ENCODE measurements at regions not wholly inside any gene's neighbourhood (a gene's known extent, or its start where the extent isn't known, plus 50 kb on each side); places are given as distances from the start of the nearest gene placed in this dataset.
"Not testable (repeated sequence)": the region's sequence is repeated elsewhere in the genome, so short reads cannot be mapped to it uniquely, and the experiment has no call there.

DNA sequence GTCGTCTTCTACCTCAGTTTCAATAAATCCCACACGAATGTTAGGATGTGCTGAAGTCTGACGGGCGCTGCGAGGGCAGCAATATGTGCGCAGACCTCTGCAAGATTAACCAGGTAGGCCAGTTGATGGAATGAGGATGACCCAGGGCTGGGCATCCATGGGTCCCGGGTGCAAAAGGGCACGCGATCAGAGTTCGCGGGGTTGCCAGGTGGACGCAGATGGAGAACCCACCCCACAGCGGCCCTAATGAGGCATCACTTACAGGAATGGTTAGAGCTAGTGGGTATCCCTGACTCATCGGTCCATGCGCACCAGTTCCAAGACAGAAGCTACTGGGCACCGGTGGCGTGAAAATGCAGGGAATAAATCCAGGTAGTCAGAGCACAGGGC is 2116.0 kb downstream of the TP53TG3F start:
- no peaks in the 10 kb centered on the region for H3K36me3 ChIP-seq
- H3K27me3 ChIP-seq = no peaks in the 10 kb centered on the region
- TF ChIP-seq POLR2A (IDR thresholded peaks at IDR 0.05) (no peak), EP300 (IDR thresholded peaks at IDR 0.05) (no peak), CTCF (IDR thresholded peaks at IDR 0.05) (no peak)
- no peak overlapping the region for H3K4me3 ChIP-seq
- intact Hi-C loops (cut with DNase I) = no loop called here
- H3K27ac ChIP-seq = no peak overlapping the region
- WGBS, 3 donors = 77 to 82% (median 78%) methylated on average over 17 of the region's 17 CpGs
- H3K9me3 ChIP-seq = peaks cover 0 to 6% of the 10 kb centered on the region in 2 donors
- H3K4me1 ChIP-seq (ENCODE audit: insufficient read depth) = no peaks in the 10 kb centered on the region
- DNase-seq = no peak

DNA sequence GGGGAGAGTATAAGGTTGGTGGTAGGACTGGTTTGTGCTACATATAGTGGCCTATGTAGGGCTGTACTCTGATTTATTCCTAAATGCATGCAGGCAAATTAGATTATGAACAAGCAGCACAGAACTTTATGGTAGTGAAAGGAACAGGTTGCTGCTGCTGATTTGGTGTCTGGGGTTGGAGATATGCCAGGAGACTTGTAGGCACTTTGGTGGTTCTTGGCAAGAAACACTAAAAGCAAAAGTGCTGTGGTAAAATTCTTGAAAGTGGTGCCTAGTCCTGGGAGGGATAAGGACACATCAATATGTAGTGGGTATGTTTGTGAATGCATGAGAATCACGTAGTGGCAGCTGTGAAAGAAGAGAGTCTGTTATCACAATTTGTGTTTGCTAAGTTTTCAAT is 2126.0 kb downstream of the TP53TG3F start:
- H3K27ac ChIP-seq = no peak overlapping the region
- no peak overlapping the region for H3K4me3 ChIP-seq
- TF ChIP-seq CTCF (IDR thresholded peaks at IDR 0.05) = no peak
- TF ChIP-seq EP300 (IDR thresholded peaks at IDR 0.05) = no peak
- TF ChIP-seq POLR2A (IDR thresholded peaks at IDR 0.05) = no peak
- no peaks in the 10 kb centered on the region for H3K4me1 ChIP-seq (ENCODE audit: insufficient read depth)
- no peaks in the 10 kb centered on the region for H3K36me3 ChIP-seq
- no peaks in the 10 kb centered on the region for H3K27me3 ChIP-seq
- no peak for DNase-seq
- 23 to 26% (median 25%) methylated on average over 1 of the region's 1 CpG for WGBS, 3 donors
- peaks cover 0 to 5% of the 10 kb centered on the region in 2 donors for H3K9me3 ChIP-seq
- intact Hi-C loops (cut with DNase I) = no loop called here

- 59 to 65% (median 65%) methylated on average over 7 of the region's 7 CpGs for WGBS, 3 donors
- H3K27ac ChIP-seq; H3K4me1 ChIP-seq (ENCODE audit: insufficient read depth); DNase-seq; H3K9me3 ChIP-seq; H3K4me3 ChIP-seq; H3K27me3 ChIP-seq; H3K36me3 ChIP-seq; intact Hi-C loops (cut with DNase I): not testable (repeated sequence)
Measured at GRCh38 chr16:35590913-35591312, 2131.5 kb downstream of the TP53TG3F start.

GRCh38 chr16:35596467-35596866 is 2137.1 kb downstream of the TP53TG3F start:
- TF ChIP-seq CTCF (IDR thresholded peaks at IDR 0.05) = no peak
- Histone ChIP-seq H3K27me3 (no peaks in the 10 kb centered on the region), H3K9me3 (no peaks in the 10 kb centered on the region), H3K4me3 (no peak overlapping the region), H3K27ac (no peak overlapping the region), H3K36me3 (no peaks in the 10 kb centered on the region), H3K4me1 (ENCODE audit: insufficient read depth) (no peaks in the 10 kb centered on the region)
- DNase-seq = no peak
- intact Hi-C loops (cut with DNase I) = loop anchor here in 1 of 4 donors (5.0 kb wide), 1 partner anchor 49 kb away; no protein-coding TSS in a partner anchor
- WGBS, 3 donors = 60 to 81% (median 72%) methylated on average over 4 of the region's 4 CpGs

- TF ChIP-seq POLR2A (IDR thresholded peaks at IDR 0.05) (no peak), EP300 (IDR thresholded peaks at IDR 0.05) (no peak), CTCF (IDR thresholded peaks at IDR 0.05) (no peak)
- Histone ChIP-seq H3K27me3 (no peaks in the 10 kb centered on the region), H3K36me3 (no peaks in the 10 kb centered on the region), H3K4me1 (ENCODE audit: insufficient read depth) (no peaks in the 10 kb centered on the region), H3K9me3 (no peaks in the 10 kb centered on the region), H3K4me3 (no peak overlapping the region), H3K27ac (no peak overlapping the region)
- intact Hi-C loops (cut with DNase I) = loop anchor here in 2 of 4 donors (1.0 to 5.0 kb wide), 2 partner anchors 36 to 52 kb away; no protein-coding TSS in a partner anchor
- DNase-seq = no peak
- WGBS, 3 donors = 53 to 65% (median 64%) methylated on average over 9 of the region's 9 CpGs
Measured at GRCh38 chr16:35598696-35599332, 2139.4 kb downstream of the TP53TG3F start.
